ENCODE measurements at regions not wholly inside any gene's neighbourhood (a gene's known extent, or its start where the extent isn't known, plus 50 kb on each side); places are given as distances from the start of the nearest gene placed in this dataset.

- intact Hi-C loops (cut with micrococcal nuclease), result no loop called here
- ChIA-PET CTCF (no interaction called here), POLR2A (ENCODE audit: unreplicated experiment) (no interaction called here)
- Histone ChIP-seq H4K20me1 (ENCODE audit: low read length) (no peaks in the 10 kb centered on the region), H3K4me2 (ENCODE audit: low read length) (no peak overlapping the region), H2AFZ (ENCODE audit: low read length) (no peak overlapping the region), H3K27ac (ENCODE audit: low read length) (no peak overlapping the region), H3K79me2 (ENCODE audit: low read length) (no peaks in the 10 kb centered on the region), H3K4me1 (ENCODE audit: insufficient read depth, low read length) (no peaks in the 10 kb centered on the region), H3K9me2 (replicated peaks; ENCODE audit: low read length) (no peaks in the 10 kb centered on the region), H3K4me3 (ENCODE audit: low read length) (no peak overlapping the region), H3K9ac (ENCODE audit: low read length) (no peak overlapping the region), H3K27me3 (ENCODE audit: low read length) (no peaks in the 10 kb centered on the region), H3K9me3 (ENCODE audit: low read length) (no peaks in the 10 kb centered on the region), H3K36me3 (ENCODE audit: low read depth, low read length) (no peaks in the 10 kb centered on the region), H3F3A (ENCODE audit: low read length, unreplicated experiment) (no peaks in the 10 kb centered on the region)
- ATAC-seq (no peak), DNase-seq (no peak)
- TF ChIP-seq EZH2 (IDR thresholded peaks at IDR 0.05; ENCODE audit: low read length, unreplicated experiment) (no peak), CTCF (conservative IDR thresholded peaks at IDR 0.05; ENCODE audit: low read depth, low read length) (no peak), EZH2phosphoT487 (IDR thresholded peaks at IDR 0.05; ENCODE audit: borderline replicate concordance, low read length) (no peak)
- BruUV-seq (replicated peaks), result no TSS peak
These were observed 57.8 kb upstream of the TCF20 start for GRCh38 chr22:42328130-42328783.

DNA sequence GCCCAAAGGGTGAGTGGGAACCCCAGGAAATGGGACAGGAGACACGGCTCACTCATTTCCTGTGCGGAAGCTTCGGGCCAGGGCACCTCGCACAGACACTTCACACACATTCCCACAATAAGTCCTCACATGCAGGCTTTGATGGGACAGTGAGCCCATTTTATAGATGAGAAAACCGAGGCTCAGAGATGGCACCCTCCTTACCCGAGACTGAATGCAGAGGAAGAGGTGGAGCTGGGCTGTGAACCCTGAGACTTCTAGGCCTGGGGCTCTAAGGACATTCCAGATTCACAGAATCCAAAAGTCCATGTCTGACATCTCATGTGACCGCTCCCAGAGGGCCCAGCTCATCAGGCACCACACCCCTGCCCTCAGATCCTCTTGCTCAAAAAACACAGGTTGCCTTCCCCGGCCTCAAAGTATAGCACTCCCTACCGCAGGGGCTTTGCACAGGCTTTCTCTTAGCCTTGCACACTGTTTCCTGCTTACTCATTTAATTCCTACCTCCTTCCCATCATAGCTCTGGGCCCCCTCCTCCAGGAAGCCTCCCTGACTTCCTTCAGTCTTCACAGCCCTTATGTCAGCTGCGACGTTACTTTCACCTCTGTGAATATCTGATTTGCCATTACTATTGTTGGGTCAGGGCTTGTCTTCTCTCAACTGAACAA, 57.1 kb upstream of the TCF20 start:
- ChIA-PET POLR2A (ENCODE audit: unreplicated experiment) (no interaction called here), CTCF (no interaction called here)
- no peaks in the 10 kb centered on the region for H4K20me1 ChIP-seq (ENCODE audit: low read length)
- no peaks in the 10 kb centered on the region for H3K79me2 ChIP-seq (ENCODE audit: low read length)
- H3K27ac ChIP-seq (ENCODE audit: low read length), result no peak overlapping the region
- no TSS peak for BruUV-seq (replicated peaks)
- H3K4me2 ChIP-seq (ENCODE audit: low read length), result no peak overlapping the region
- TF ChIP-seq CTCF (conservative IDR thresholded peaks at IDR 0.05; ENCODE audit: low read depth, low read length), result no peak
- no peak for TF ChIP-seq EZH2 (IDR thresholded peaks at IDR 0.05; ENCODE audit: low read length, unreplicated experiment)
- TF ChIP-seq EZH2phosphoT487 (IDR thresholded peaks at IDR 0.05; ENCODE audit: borderline replicate concordance, low read length), result no peak
- no peaks in the 10 kb centered on the region for H3K9me3 ChIP-seq (ENCODE audit: low read length)
- no peak overlapping the region for H3K4me3 ChIP-seq (ENCODE audit: low read length)
- no peaks in the 10 kb centered on the region for H3F3A ChIP-seq (ENCODE audit: low read length, unreplicated experiment)
- H3K9me2 ChIP-seq (replicated peaks; ENCODE audit: low read length), result no peaks in the 10 kb centered on the region
- intact Hi-C loops (cut with micrococcal nuclease), result no loop called here
- H3K36me3 ChIP-seq (ENCODE audit: low read depth, low read length), result no peaks in the 10 kb centered on the region
- H3K9ac ChIP-seq (ENCODE audit: low read length), result no peak overlapping the region
- ATAC-seq (no peak), DNase-seq (no peak)
- no peaks in the 10 kb centered on the region for H3K4me1 ChIP-seq (ENCODE audit: insufficient read depth, low read length)
- no peak overlapping the region for H2AFZ ChIP-seq (ENCODE audit: low read length)
- no peaks in the 10 kb centered on the region for H3K27me3 ChIP-seq (ENCODE audit: low read length)

DNA sequence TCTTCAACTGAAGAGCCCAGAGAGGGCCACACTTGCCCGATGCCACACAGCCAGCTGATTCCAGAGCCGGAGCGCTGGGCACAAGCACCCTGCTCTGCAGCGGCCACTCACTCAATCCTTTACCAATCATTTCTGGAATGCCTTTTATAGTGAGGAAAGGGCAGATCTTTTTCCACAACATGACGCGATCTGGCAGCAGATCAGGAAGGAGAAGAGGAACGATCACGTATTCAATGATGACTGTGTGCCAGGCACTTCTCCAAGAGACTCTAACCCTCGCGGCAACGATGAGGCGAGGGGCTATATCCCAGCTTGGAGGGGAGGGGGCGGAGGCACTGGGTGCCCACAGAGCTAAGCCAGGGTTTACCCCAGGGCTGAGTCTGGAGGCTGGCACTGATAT, 56.3 kb upstream of the TCF20 start:
- Histone ChIP-seq H3K4me2 (ENCODE audit: low read length) (no peak overlapping the region), H3K9me2 (replicated peaks; ENCODE audit: low read length) (no peaks in the 10 kb centered on the region), H3K4me3 (ENCODE audit: low read length) (no peak overlapping the region), H3K9ac (ENCODE audit: low read length) (no peak overlapping the region), H4K20me1 (ENCODE audit: low read length) (no peaks in the 10 kb centered on the region), H3K27ac (ENCODE audit: low read length) (no peak overlapping the region), H3F3A (ENCODE audit: low read length, unreplicated experiment) (no peaks in the 10 kb centered on the region), H3K9me3 (ENCODE audit: low read length) (no peaks in the 10 kb centered on the region), H3K4me1 (ENCODE audit: insufficient read depth, low read length) (no peaks in the 10 kb centered on the region), H3K79me2 (ENCODE audit: low read length) (no peaks in the 10 kb centered on the region), H3K36me3 (ENCODE audit: low read depth, low read length) (no peaks in the 10 kb centered on the region), H2AFZ (ENCODE audit: low read length) (no peak overlapping the region), H3K27me3 (ENCODE audit: low read length) (no peaks in the 10 kb centered on the region)
- CTCF ChIA-PET, result no interaction called here
- intact Hi-C loops (cut with micrococcal nuclease), result no loop called here
- TF ChIP-seq EZH2phosphoT487 (IDR thresholded peaks at IDR 0.05; ENCODE audit: borderline replicate concordance, low read length) (no peak), CTCF (conservative IDR thresholded peaks at IDR 0.05; ENCODE audit: low read depth, low read length) (no peak), EZH2 (IDR thresholded peaks at IDR 0.05; ENCODE audit: low read length, unreplicated experiment) (no peak)
- no peak for DNase-seq
- no TSS peak for BruUV-seq (replicated peaks)
- no peak for ATAC-seq
- POLR2A ChIA-PET (ENCODE audit: unreplicated experiment), result no interaction called here

All from PC-3 (cell line).